ENCODE measurements at regions not wholly inside any gene's neighbourhood (a gene's known extent, or its start where the extent isn't known, plus 50 kb on each side); places are given as distances from the start of the nearest gene placed in this dataset.

- TF ChIP-seq POLR2A (IDR thresholded peaks at IDR 0.05; ENCODE audit: low read depth) (no peak), CTCF (IDR thresholded peaks at IDR 0.05) (no peak), EP300 (IDR thresholded peaks at IDR 0.05) (no peak), POLR2AphosphoS5 (IDR thresholded peaks at IDR 0.05) (no peak)
- no peak for DNase-seq (ENCODE audit: extremely low spot score)
- WGBS, result 85% methylated on average over 6 of the region's 6 CpGs
- H3K27me3 ChIP-seq, result peaks cover 0 to 5% (median 0%) of the 10 kb centered on the region in 4 donors
- H3K27ac ChIP-seq (replicated peaks in 1 of 4), result no peak overlapping the region
- H3K9me3 ChIP-seq, result no peaks in the 10 kb centered on the region
- intact Hi-C loops (cut with DNase I), result no loop called here
- no peaks in the 10 kb centered on the region for H3K36me3 ChIP-seq
- H3K4me3 ChIP-seq, result no peak overlapping the region
- H3K4me1 ChIP-seq, result no peaks in the 10 kb centered on the region
Measured at GRCh38 chr2:175353275-175353674, 171.8 kb upstream of the ATP5MC3 start.

DNA sequence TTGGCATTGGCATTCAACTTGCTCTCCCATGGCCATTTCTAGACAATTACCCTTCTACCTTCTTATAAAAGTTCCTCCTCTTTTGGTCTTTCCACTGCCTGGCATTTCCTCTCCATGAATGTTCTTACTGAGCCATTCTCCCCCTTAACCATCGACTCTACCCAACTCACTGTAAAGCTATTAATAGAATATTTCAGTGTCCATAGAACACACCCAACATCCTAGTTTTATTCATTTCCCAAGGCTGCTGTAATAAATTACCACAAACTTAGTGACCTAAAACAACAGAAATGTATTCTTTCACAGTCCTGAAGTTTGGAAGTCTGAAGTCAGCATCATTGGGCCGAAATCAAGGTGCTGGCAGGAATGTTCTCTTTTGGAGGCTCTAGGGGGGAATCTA is 170.0 kb upstream of the ATP5MC3 start:
- peaks cover 0 to 5% (median 0%) of the 10 kb centered on the region in 4 donors for H3K27me3 ChIP-seq
- TF ChIP-seq POLR2A (IDR thresholded peaks at IDR 0.05; ENCODE audit: low read depth) (no peak), CTCF (IDR thresholded peaks at IDR 0.05) (no peak), POLR2AphosphoS5 (IDR thresholded peaks at IDR 0.05) (no peak), EP300 (IDR thresholded peaks at IDR 0.05) (no peak)
- intact Hi-C loops (cut with DNase I), result no loop called here
- H3K9me3 ChIP-seq, result no peaks in the 10 kb centered on the region
- WGBS, result 80% methylated on average over 2 of the region's 2 CpGs
- no peak overlapping the region for H3K4me3 ChIP-seq
- no peak overlapping the region for H3K27ac ChIP-seq (replicated peaks in 1 of 4)
- no peaks in the 10 kb centered on the region for H3K36me3 ChIP-seq
- H3K4me1 ChIP-seq, result no peaks in the 10 kb centered on the region
- DNase-seq (ENCODE audit: extremely low spot score), result no peak

DNA sequence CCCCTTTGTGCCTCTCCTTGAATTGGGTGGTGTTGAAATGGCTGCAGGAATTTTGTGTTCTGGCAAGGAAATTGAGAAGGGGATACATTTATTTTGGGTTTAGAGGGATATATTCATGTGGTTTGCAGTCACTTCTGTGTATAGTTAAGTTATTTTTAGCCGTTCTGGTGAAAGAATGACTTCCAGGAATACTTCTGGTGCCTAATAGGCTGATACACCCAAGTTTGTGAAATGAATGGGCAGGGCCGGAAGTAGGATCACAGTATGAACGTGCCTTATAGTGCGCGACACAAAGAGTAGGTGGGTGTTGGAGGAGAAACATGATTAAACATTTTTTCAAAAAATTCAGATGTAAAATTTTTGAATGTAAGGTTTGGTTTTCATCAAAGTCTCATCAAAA is 168.6 kb upstream of the ATP5MC3 start:
- Histone ChIP-seq H3K9me3 (no peaks in the 10 kb centered on the region), H3K27me3 (peaks cover 0 to 5% (median 0%) of the 10 kb centered on the region in 4 donors), H3K27ac (replicated peaks in 1 of 4) (no peak overlapping the region), H3K4me3 (no peak overlapping the region), H3K4me1 (no peaks in the 10 kb centered on the region), H3K36me3 (no peaks in the 10 kb centered on the region)
- no peak for DNase-seq (ENCODE audit: extremely low spot score)
- intact Hi-C loops (cut with DNase I), result no loop called here
- 73% methylated on average over 5 of the region's 5 CpGs for WGBS
- TF ChIP-seq EP300 (IDR thresholded peaks at IDR 0.05) (no peak), POLR2A (IDR thresholded peaks at IDR 0.05; ENCODE audit: low read depth) (no peak), CTCF (IDR thresholded peaks at IDR 0.05) (no peak), POLR2AphosphoS5 (IDR thresholded peaks at IDR 0.05) (no peak)

- peaks cover 0 to 36% (median 19%) of the 10 kb centered on the region in 4 donors for H3K9me3 ChIP-seq
- intact Hi-C loops (cut with DNase I), result no loop called here
- no peaks in the 10 kb centered on the region for H3K36me3 ChIP-seq
- no peak for DNase-seq (ENCODE audit: extremely low spot score)
- H3K4me3 ChIP-seq, result no peak overlapping the region
- H3K27ac ChIP-seq (replicated peaks in 1 of 4), result no peak overlapping the region
- H3K27me3 ChIP-seq, result no peaks in the 10 kb centered on the region
- no peaks in the 10 kb centered on the region for H3K4me1 ChIP-seq
- no peak for TF ChIP-seq CTCF (IDR thresholded peaks at IDR 0.05)
- TF ChIP-seq POLR2A (IDR thresholded peaks at IDR 0.05; ENCODE audit: low read depth), result no peak
- no peak for TF ChIP-seq POLR2AphosphoS5 (IDR thresholded peaks at IDR 0.05)
- no peak for TF ChIP-seq EP300 (IDR thresholded peaks at IDR 0.05)
Measured at GRCh38 chr2:175342085-175342484, 160.6 kb upstream of the ATP5MC3 start.

GRCh38 chr2:175330195-175330594 is 148.7 kb upstream of the ATP5MC3 start:
- WGBS, result 91% methylated on average over 3 of the region's 3 CpGs
- TF ChIP-seq POLR2A (IDR thresholded peaks at IDR 0.05; ENCODE audit: low read depth) (no peak), EP300 (IDR thresholded peaks at IDR 0.05) (no peak), CTCF (IDR thresholded peaks at IDR 0.05) (no peak), POLR2AphosphoS5 (IDR thresholded peaks at IDR 0.05) (no peak)
- Histone ChIP-seq H3K9me3 (peaks cover 0 to 14% (median 10%) of the 10 kb centered on the region in 4 donors), H3K27me3 (no peaks in the 10 kb centered on the region), H3K4me3 (no peak overlapping the region), H3K27ac (replicated peaks in 1 of 4) (no peak overlapping the region), H3K36me3 (no peaks in the 10 kb centered on the region), H3K4me1 (no peaks in the 10 kb centered on the region)
- intact Hi-C loops (cut with DNase I), result no loop called here
- no peak for DNase-seq (ENCODE audit: extremely low spot score)

All from esophagus muscularis mucosa (tissue), 4 donors.